ENCODE measurements at regions not wholly inside any gene's neighbourhood (a gene's known extent, or its start where the extent isn't known, plus 50 kb on each side); places are given as distances from the start of the nearest gene placed in this dataset.

- no peak for DNase-seq
Observed at GRCh38 chr2:5991305-5991968, 299.3 kb downstream of the SOX11 start.

GRCh38 chr2:5995832-5996231 lies 303.6 kb downstream of the SOX11 start:
- DNase-seq = no peak

- DNase-seq = peak; percentile 91
Observed at GRCh38 chr2:6008186-6008585, 316.0 kb downstream of the SOX11 start.

- DNase-seq = peak; percentile 34
Observed at GRCh38 chr2:6008726-6009125, 316.5 kb downstream of the SOX11 start.

GRCh38 chr2:6010163-6010562 lies 318.0 kb downstream of the SOX11 start:
- DNase-seq = no peak

GRCh38 chr2:6011921-6012320 lies 319.7 kb downstream of the SOX11 start:
- no peak for DNase-seq

GRCh38 chr2:6017736-6018286 lies 325.6 kb downstream of the SOX11 start:
- no peak for DNase-seq

GRCh38 chr2:6024229-6024628 lies 332.0 kb downstream of the SOX11 start:
- no peak for DNase-seq

GRCh38 chr2:6024784-6025183 lies 332.6 kb downstream of the SOX11 start:
- DNase-seq = no peak

GRCh38 chr2:6025391-6025790 lies 333.2 kb downstream of the SOX11 start:
- no peak for DNase-seq

GRCh38 chr2:6027066-6027465 lies 334.9 kb downstream of the SOX11 start:
- no peak for DNase-seq

- DNase-seq = no peak
Observed at GRCh38 chr2:6031200-6031867, 339.1 kb downstream of the SOX11 start.

- DNase-seq = no peak
Observed at GRCh38 chr2:6036211-6036610, 344.0 kb downstream of the SOX11 start.

GRCh38 chr2:6043238-6043637 lies 351.1 kb downstream of the SOX11 start:
- DNase-seq = no peak

GRCh38 chr2:6052649-6053048 lies 360.5 kb downstream of the SOX11 start:
- DNase-seq = no peak

- DNase-seq = no peak
Observed at GRCh38 chr2:6053743-6054142, 361.6 kb downstream of the SOX11 start.

GRCh38 chr2:6054161-6054671 lies 362.0 kb downstream of the SOX11 start:
- DNase-seq = no peak

- DNase-seq = no peak
Observed at GRCh38 chr2:6060992-6061663, 368.9 kb downstream of the SOX11 start.

- DNase-seq = no peak
Observed at GRCh38 chr2:6064757-6065156, 372.6 kb downstream of the SOX11 start.

- no peak for DNase-seq
Observed at GRCh38 chr2:6065703-6066102, 373.5 kb downstream of the SOX11 start.

- DNase-seq = no peak
Observed at GRCh38 chr2:6067089-6067488, 374.9 kb downstream of the SOX11 start.

GRCh38 chr2:6067806-6068205 lies 375.6 kb downstream of the SOX11 start:
- DNase-seq = no peak

- DNase-seq = no peak
Observed at GRCh38 chr2:6068429-6068828, 376.2 kb downstream of the SOX11 start.

- DNase-seq = peak; percentile 85
Observed at GRCh38 chr2:6069381-6069780, 377.2 kb downstream of the SOX11 start.
